DND-41 (cell line): ENCODE measurements at regions not wholly inside any gene's neighbourhood (a gene's known extent, or its start where the extent isn't known, plus 50 kb on each side); places are given as distances from the start of the nearest gene placed in this dataset.
"Not testable (repeated sequence)": the region's sequence is repeated elsewhere in the genome, so short reads cannot be mapped to it uniquely, and the experiment has no call there.

ENCODE experiments used
- ATAC-seq: fragments of 200-7000 bp; cut with Tn5 transposase; 3 replicates; pipeline ENCODE4 v1.9.1; 2021; ENCODE audit warnings: low read depth; ENCODE audit not compliant: insufficient read depth
- DNase-seq: peaks from one replicate; pipeline ENCODE4 v3.0.0-alpha.2; 2020
- H2AFZ ChIP-seq: 2 replicates; pipeline ENCODE4 v1.6.0; 2012; ENCODE audit warnings: low read depth, low read length
- H3K27ac ChIP-seq: 2 replicates; pipeline ENCODE4 v1.5.1; 2012; ENCODE audit warnings: low read length, inconsistent platforms
- H3K27me3 ChIP-seq: fragments of 200-600 bp; sonication (generic); 2 replicates; pipeline ENCODE4 v1.6.0; 2012; ENCODE audit warnings: low read length, mild to moderate bottlenecking, inconsistent platforms; ENCODE audit not compliant: insufficient read depth, poor library complexity
- H3K36me3 ChIP-seq: 2 replicates; pipeline ENCODE4 v1.5.1; 2012; ENCODE audit warnings: low read length, inconsistent platforms; ENCODE audit not compliant: insufficient read depth
- H3K4me1 ChIP-seq: 2 replicates; pipeline ENCODE4 v1.5.1; 2012; ENCODE audit warnings: mild to moderate bottlenecking, low read length; ENCODE audit not compliant: insufficient read depth
- H3K4me2 ChIP-seq: 2 replicates; pipeline ENCODE4 v1.6.0; 2012; ENCODE audit warnings: mild to moderate bottlenecking, moderate library complexity, low read length, inconsistent platforms; ENCODE audit not compliant: insufficient read depth
- H3K4me3 ChIP-seq, 2 experiments: fragments of 200-600 bp in 1 of 2; shearing (Covaris generic) in 1 of 2; 2 replicates each; pipeline ENCODE4 v1.5.1; 2012 to 2016; ENCODE audit warnings: inconsistent platforms in 2 of 2, low read length in 2 of 2, mild to moderate bottlenecking in 2 of 2, low read depth in 1 of 2, moderate library complexity in 1 of 2
- H3K79me2 ChIP-seq: 2 replicates; pipeline ENCODE4 v1.6.0; 2012; ENCODE audit warnings: low read length, inconsistent platforms; ENCODE audit not compliant: insufficient read depth
- H3K9ac ChIP-seq: 2 replicates; pipeline ENCODE4 v1.6.0; 2012; ENCODE audit warnings: low read depth, mild to moderate bottlenecking, inconsistent platforms, low read length, moderate library complexity
- H3K9me3 ChIP-seq: 2 replicates; pipeline ENCODE4 v1.5.1; 2012; ENCODE audit warnings: low read length, moderate library complexity, mild to moderate bottlenecking, inconsistent platforms; ENCODE audit not compliant: insufficient read depth, severe bottlenecking
- H4K20me1 ChIP-seq: 2 replicates; pipeline ENCODE4 v1.6.0; 2012; ENCODE audit warnings: low read length; ENCODE audit not compliant: insufficient read depth
- EZH2 ChIP-seq: IDR thresholded peaks from 3 replicates; pipeline ENCODE4 v1.6.1; 2012; ENCODE audit warnings: borderline replicate concordance, low read depth, mild to moderate bottlenecking, moderate library complexity, low read length, inconsistent platforms; ENCODE audit not compliant: severe bottlenecking
- TF ChIP-seq, protein P1 (sequence below): IDR thresholded peaks from 2 replicates; pipeline ENCODE4 v1.5.1; 2012; ENCODE audit warnings: borderline replicate concordance, low read length, moderate library complexity, mild to moderate bottlenecking; ENCODE audit not compliant: poor library complexity, severe bottlenecking; ENCODE audit errors: extremely low read depth

DNA sequence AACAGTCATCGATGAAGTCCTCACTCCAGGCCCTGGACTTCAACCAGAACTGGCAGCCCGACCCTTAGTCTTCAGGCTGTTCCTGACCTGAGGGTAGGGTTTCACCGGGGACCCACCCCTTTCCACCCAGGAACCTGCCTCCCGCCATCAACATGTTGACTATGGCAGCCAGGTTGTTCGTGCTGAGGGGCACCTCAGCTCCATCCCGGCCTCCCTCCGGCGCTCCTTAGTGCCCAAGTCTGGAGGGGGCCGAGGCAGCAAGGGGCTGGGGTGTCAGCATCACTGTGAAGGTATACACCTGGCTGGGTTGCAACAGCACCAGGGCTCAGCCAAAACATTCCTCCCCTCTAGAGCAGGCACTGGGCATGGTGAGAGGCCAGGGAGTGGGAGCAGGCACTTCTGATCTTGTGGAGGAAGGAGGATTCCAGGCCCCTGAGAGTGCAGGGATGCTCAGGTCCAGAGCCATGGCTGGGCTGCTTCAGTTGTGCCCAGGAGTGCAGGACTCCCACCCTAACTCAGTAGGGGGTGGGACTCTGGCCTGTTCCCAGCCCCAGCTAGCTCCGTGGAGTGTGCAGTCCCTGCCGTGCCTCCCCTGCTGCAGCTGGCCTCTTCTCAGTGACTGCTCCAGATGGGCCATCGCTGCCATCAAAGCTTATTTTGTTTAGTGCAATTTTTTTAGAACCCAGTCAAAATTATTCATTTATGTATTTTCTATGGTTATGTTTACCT is 1445.9 kb downstream of the PCDH9 start:
- H3K79me2 ChIP-seq = no peaks in the 10 kb centered on the region

DNA sequence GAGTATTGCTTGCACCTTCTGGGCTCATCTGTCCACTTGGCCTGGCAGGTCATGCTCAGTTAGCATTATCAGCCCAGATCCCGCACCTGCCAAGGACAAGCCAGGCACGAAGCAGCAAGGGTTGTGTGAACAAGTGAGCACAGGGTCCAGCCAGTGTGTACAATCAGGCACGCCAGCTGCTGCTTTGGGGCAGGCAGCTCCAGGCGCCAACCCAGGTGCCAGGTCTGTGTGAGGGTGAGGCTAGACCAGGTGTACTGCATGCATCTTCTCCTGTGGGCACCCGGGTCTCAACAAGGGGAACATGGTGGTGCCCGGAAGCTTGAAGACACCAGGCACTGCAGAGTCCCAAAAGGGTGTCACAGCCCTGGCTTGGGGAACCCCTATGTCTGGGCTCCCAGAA is 1446.8 kb downstream of the PCDH9 start:
- ATAC-seq = no peak
- Histone ChIP-seq H3K36me3 (no peaks in the 10 kb centered on the region), H3K27me3 (no peaks in the 10 kb centered on the region), H3K9me3 (no peaks in the 10 kb centered on the region), H4K20me1 (no peaks in the 10 kb centered on the region), H3K4me1 (no peaks in the 10 kb centered on the region), H3K79me2 (no peaks in the 10 kb centered on the region), H3K9ac (no peak overlapping the region), H3K4me3 (no peak overlapping the region), H2AFZ (no peak overlapping the region), H3K4me2 (no peak overlapping the region), H3K27ac (no peak overlapping the region)
- DNase-seq = no peak
- TF ChIP-seq EZH2 = no peak
- TF ChIP-seq, protein P1, sequence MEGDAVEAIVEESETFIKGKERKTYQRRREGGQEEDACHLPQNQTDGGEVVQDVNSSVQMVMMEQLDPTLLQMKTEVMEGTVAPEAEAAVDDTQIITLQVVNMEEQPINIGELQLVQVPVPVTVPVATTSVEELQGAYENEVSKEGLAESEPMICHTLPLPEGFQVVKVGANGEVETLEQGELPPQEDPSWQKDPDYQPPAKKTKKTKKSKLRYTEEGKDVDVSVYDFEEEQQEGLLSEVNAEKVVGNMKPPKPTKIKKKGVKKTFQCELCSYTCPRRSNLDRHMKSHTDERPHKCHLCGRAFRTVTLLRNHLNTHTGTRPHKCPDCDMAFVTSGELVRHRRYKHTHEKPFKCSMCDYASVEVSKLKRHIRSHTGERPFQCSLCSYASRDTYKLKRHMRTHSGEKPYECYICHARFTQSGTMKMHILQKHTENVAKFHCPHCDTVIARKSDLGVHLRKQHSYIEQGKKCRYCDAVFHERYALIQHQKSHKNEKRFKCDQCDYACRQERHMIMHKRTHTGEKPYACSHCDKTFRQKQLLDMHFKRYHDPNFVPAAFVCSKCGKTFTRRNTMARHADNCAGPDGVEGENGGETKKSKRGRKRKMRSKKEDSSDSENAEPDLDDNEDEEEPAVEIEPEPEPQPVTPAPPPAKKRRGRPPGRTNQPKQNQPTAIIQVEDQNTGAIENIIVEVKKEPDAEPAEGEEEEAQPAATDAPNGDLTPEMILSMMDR = no peak

More for the DNA sequence above, 1445.9 kb downstream of the PCDH9 start:
- H3K9me3 ChIP-seq = no peaks in the 10 kb centered on the region
- no peaks in the 10 kb centered on the region for H3K4me1 ChIP-seq
- no peak overlapping the region for H2AFZ ChIP-seq
- H3K9ac ChIP-seq = no peak overlapping the region
- DNase-seq = no peak
- ATAC-seq = no peak
- TF ChIP-seq, protein P1 = no peak
- TF ChIP-seq EZH2 = no peak
- H3K27ac ChIP-seq = no peak overlapping the region
- H4K20me1 ChIP-seq = no peaks in the 10 kb centered on the region
- no peaks in the 10 kb centered on the region for H3K27me3 ChIP-seq
- no peaks in the 10 kb centered on the region for H3K36me3 ChIP-seq
- H3K4me2 ChIP-seq = no peak overlapping the region
- no peak overlapping the region for H3K4me3 ChIP-seq

DNA sequence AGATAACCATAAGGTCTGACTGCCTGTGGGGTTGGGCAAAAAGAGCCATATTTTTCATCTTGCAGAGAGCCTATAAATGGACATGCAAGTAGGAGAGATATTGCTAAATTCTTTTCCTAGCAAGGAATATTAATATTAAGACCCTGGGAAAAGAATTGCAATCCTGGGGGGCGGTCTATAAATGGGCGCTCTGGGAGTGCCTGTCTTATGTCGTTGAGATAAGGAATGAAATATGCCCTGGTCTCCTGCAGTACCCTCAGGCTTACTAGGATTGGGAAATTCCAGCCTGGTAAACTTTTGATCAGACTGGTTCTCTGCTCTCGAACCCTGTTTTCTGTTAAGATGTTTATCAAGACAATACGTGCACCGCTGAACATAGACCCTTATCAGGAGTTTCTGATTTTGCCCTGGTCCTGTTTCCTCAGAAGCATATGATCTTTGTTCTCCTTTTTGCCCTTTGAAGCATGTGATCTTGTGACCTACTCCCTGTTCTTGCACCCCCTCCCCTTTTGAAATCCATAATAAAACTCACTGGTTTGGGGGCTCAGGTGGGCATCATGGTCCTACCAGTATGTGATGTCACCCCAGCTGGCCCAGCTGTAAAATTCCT is 1458.3 kb downstream of the PCDH9 start:
- DNase-seq = peak; percentile 10
- not testable (repeated sequence) for H2AFZ ChIP-seq, H3K36me3 ChIP-seq, H3K4me3 ChIP-seq, H3K4me2 ChIP-seq, H3K9ac ChIP-seq, ATAC-seq, H3K27ac ChIP-seq, H4K20me1 ChIP-seq, H3K79me2 ChIP-seq, H3K27me3 ChIP-seq, H3K4me1 ChIP-seq, H3K9me3 ChIP-seq

DNA sequence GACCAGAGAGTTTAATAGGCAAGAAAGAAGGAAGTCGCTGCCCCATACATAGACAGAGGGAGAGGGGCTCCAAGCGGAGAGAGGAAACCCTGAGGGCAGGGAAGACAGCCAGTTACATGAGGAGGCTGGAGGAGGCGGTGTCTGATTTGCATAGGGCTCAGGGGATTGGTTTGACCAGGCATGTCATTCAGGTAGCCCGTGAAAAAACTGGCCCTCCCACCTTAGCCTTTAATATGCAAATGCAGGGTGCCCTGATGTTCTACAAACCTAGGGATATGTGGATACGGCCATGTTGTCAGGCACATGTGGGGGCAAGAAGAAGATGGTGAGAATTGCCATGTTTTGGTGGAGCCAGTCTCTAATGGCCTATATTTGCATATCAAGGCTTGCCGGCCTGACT is 1461.6 kb downstream of the PCDH9 start:
- no peaks in the 10 kb centered on the region for H3K79me2 ChIP-seq
- peaks cover 2% of the 10 kb centered on the region for H3K9me3 ChIP-seq
- H4K20me1 ChIP-seq = no peaks in the 10 kb centered on the region
- H3K36me3 ChIP-seq = no peaks in the 10 kb centered on the region
- H3K9ac ChIP-seq = no peak overlapping the region
- H3K4me2 ChIP-seq = no peak overlapping the region
- no peak overlapping the region for H2AFZ ChIP-seq
- H3K27ac ChIP-seq = no peak overlapping the region
- no peak for TF ChIP-seq EZH2
- TF ChIP-seq, protein P1 = no peak
- no peak for DNase-seq
- H3K4me1 ChIP-seq = no peaks in the 10 kb centered on the region
- no peak for ATAC-seq
- no peak overlapping the region for H3K4me3 ChIP-seq
- no peaks in the 10 kb centered on the region for H3K27me3 ChIP-seq
